ENCODE measurements at regions not wholly inside any gene's neighbourhood (a gene's known extent, or its start where the extent isn't known, plus 50 kb on each side); places are given as distances from the start of the nearest gene placed in this dataset.

GRCh38 chr20:43309266-43309665 lies 119.6 kb upstream of the PTPRT start:
- BruUV-seq (replicated peaks), result no TSS peak
- Histone ChIP-seq H3K27me3 (ENCODE audit: control insufficient read depth in 2 of 2, insufficient read depth in 2 of 2, low read length in 2 of 2) (no peaks in the 10 kb centered on the region; a peak in 1 of 5 replicates), H3K9ac (ENCODE audit: insufficient read depth in 1 of 2, low read depth in 2 of 2, low read length in 2 of 2) (no peak overlapping the region), H3K79me2 (ENCODE audit: control insufficient read depth, insufficient read depth, low read length) (no peaks in the 10 kb centered on the region), H3K4me1 (replicated peaks in 1 of 2; ENCODE audit: control insufficient read depth in 2 of 2, insufficient read depth in 2 of 2, low read length in 2 of 2) (no peaks in the 10 kb centered on the region), H3K9me3 (replicated peaks; ENCODE audit: control insufficient read depth, insufficient read depth, low read depth, low read length) (no peaks in the 10 kb centered on the region), H3K27ac (ENCODE audit: extremely low read depth, low read depth, low read length) (no peak overlapping the region), H2AFZ (ENCODE audit: low read depth, low read length) (no peak overlapping the region), H3K4me2 (ENCODE audit: insufficient read depth, low read length) (no peak overlapping the region), H3K9me1 (ENCODE audit: control insufficient read depth, insufficient read depth, low read length) (no peaks in the 10 kb centered on the region), H3K36me3 (ENCODE audit: control insufficient read depth, insufficient read depth, low read length) (no peaks in the 10 kb centered on the region), H3K4me3 (no peak overlapping the region), H4K20me1 (replicated peaks; ENCODE audit: control insufficient read depth, insufficient read depth, low read length) (no peaks in the 10 kb centered on the region)
- ATAC-seq (no peak), FAIRE-seq (no peak), DNase-seq (ENCODE audit: extremely low read depth in 1 of 4, low spot score in 3 of 4) (no peak)
- TF ChIP-seq ZNF175 (CRISPR knock-in tag; IDR thresholded peaks at IDR 0.05; ENCODE audit: low read depth) (no peak), NBN (IDR thresholded peaks at IDR 0.05; ENCODE audit: low read depth) (no peak), HINFP (tag; conservative IDR thresholded peaks at IDR 0.05; ENCODE audit: low read depth) (no peak), ZNF165 (CRISPR knock-in tag; IDR thresholded peaks at IDR 0.05; ENCODE audit: borderline replicate concordance) (no peak), ZNF830 (CRISPR knock-in tag; IDR thresholded peaks at IDR 0.05) (no peak), CLOCK (CRISPR knock-in tag; IDR thresholded peaks at IDR 0.05; ENCODE audit: borderline replicate concordance) (no peak), KLF10 (CRISPR knock-in tag; IDR thresholded peaks at IDR 0.05) (no peak)
- in situ Hi-C loops (cut with MboI) (no loop called here), intact Hi-C loops (cut with micrococcal nuclease) (no loop called here)
- POLR2A ChIA-PET, result no interaction called here
- CTCF ChIA-PET (ENCODE audit: low intra/inter-chr PET ratio), result no interaction called here
